GM13977 (cell line): ENCODE measurements at regions not wholly inside any gene's neighbourhood (a gene's known extent, or its start where the extent isn't known, plus 50 kb on each side); places are given as distances from the start of the nearest gene placed in this dataset.

Source experiments
- DNase-seq: peaks from one replicate; pipeline ENCODE4 v3.0.0; 2012; ENCODE audit warnings: low spot score
- in situ Hi-C: fragments of 300-500 bp; cut with MboI; formaldehyde crosslinking; loops from one replicate; pipeline ENCODE4 v1.12.0; 2022; ENCODE audit warnings: low sequenced_read_pairs, low pct_unique_long_range_greater_than_20kb, mixed read lengths, inconsistent platforms; ENCODE audit not compliant: unreplicated experiment
- TF ChIP-seq, protein P1 (sequence below): IDR thresholded peaks from 2 replicates; pipeline ENCODE4 v1.5.1; 2012; ENCODE audit warnings: mild to moderate bottlenecking, control low read depth; ENCODE audit not compliant: insufficient read depth; ENCODE audit errors: extremely low read depth, missing control alignments

- in situ Hi-C loops: no loop called here
- DNase-seq: no peak
- TF ChIP-seq, protein P1, sequence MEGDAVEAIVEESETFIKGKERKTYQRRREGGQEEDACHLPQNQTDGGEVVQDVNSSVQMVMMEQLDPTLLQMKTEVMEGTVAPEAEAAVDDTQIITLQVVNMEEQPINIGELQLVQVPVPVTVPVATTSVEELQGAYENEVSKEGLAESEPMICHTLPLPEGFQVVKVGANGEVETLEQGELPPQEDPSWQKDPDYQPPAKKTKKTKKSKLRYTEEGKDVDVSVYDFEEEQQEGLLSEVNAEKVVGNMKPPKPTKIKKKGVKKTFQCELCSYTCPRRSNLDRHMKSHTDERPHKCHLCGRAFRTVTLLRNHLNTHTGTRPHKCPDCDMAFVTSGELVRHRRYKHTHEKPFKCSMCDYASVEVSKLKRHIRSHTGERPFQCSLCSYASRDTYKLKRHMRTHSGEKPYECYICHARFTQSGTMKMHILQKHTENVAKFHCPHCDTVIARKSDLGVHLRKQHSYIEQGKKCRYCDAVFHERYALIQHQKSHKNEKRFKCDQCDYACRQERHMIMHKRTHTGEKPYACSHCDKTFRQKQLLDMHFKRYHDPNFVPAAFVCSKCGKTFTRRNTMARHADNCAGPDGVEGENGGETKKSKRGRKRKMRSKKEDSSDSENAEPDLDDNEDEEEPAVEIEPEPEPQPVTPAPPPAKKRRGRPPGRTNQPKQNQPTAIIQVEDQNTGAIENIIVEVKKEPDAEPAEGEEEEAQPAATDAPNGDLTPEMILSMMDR: no peak
These were observed 76.8 kb downstream of the PHLDA1 start for GRCh38 chr12:75954749-75955148.

- in situ Hi-C loops: no loop called here
- TF ChIP-seq, protein P1: no peak
- no peak for DNase-seq
These were observed 77.5 kb downstream of the PHLDA1 start for GRCh38 chr12:75954041-75954440.

DNA sequence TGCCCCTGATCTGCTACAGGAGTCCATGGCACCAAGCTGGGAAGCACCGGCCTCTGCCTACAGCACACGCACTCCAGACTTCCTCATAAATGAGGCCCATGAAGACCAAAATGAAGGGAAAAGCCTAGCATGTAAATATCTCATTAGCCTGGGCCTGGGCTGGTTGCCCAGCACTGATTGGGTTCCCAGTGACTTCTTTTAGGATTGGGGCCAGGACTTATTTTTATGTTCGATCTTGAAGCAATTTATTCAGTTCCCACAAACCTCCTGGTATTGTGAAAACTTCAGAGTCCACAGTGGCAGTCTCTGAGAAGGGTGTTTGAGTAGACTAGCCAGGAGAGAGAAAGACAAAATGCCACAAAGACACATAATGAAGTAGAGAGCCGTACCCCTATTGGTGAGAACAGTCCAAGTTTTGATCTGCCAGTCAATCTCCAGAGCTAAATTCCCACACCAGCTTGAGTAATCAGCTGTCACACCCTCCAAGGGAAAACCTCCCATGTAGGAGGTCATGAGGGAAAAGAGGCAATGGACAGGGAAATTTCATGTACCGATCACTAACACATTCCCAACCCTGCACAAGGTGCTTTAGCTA is 78.2 kb downstream of the PHLDA1 start:
- DNase-seq: no peak
- TF ChIP-seq, protein P1: no peak
- in situ Hi-C loops: no loop called here

- in situ Hi-C loops: no loop called here
- TF ChIP-seq, protein P1: no peak
- DNase-seq: no peak
These were observed 79.9 kb downstream of the PHLDA1 start for GRCh38 chr12:75951399-75952278.

DNA sequence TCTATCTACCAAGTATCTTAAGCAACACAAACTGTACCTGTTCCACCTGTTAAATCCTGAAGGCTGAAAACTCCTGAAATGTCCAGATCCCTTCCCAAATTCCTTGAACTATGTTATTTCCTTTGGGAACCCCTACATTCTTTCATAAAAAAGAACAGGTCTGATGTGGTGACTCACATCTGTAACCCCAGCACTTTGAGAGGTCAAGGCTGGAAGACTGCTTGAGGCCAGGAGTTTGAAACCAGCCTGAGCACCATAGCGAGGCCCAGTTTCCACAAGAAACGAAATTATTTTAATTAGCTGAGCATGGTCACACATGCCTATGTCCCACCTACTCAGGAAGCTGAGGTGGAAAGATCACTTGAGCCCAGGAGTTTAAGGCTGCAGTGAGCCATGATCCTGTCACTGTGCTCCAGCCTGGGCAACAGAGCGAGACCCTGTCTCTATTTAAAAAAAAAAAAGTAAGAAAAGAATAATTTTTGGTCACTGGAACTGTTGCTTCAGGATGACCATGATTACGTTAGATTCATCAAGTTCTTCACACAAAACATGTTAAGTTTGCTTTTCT is 84.3 kb downstream of the PHLDA1 start:
- in situ Hi-C loops: no loop called here
- TF ChIP-seq, protein P1: no peak
- DNase-seq: no peak

DNA sequence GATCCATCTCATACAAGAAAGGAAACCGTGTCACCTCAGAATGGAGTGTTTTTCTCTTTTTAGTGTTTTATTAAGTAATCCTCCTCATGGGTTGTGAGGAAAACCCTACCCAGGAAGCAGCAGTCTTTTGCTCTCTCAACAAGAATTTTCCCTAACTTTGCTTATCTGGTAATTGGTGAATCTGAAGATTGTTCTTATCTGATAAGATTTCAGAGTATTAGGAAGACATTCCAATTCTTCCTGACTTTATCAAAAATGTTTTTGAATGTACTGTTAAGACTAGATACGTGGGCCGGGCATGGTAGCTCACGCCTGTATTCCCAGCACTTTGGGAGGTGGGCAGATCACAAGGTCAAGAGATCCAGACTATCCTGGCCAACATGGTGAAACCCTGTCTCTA is 86.0 kb downstream of the PHLDA1 start:
- TF ChIP-seq, protein P1: no peak
- DNase-seq: no peak
- in situ Hi-C loops: no loop called here
